ENCODE measurements at regions not wholly inside any gene's neighbourhood (a gene's known extent, or its start where the extent isn't known, plus 50 kb on each side); places are given as distances from the start of the nearest gene placed in this dataset.

DNA sequence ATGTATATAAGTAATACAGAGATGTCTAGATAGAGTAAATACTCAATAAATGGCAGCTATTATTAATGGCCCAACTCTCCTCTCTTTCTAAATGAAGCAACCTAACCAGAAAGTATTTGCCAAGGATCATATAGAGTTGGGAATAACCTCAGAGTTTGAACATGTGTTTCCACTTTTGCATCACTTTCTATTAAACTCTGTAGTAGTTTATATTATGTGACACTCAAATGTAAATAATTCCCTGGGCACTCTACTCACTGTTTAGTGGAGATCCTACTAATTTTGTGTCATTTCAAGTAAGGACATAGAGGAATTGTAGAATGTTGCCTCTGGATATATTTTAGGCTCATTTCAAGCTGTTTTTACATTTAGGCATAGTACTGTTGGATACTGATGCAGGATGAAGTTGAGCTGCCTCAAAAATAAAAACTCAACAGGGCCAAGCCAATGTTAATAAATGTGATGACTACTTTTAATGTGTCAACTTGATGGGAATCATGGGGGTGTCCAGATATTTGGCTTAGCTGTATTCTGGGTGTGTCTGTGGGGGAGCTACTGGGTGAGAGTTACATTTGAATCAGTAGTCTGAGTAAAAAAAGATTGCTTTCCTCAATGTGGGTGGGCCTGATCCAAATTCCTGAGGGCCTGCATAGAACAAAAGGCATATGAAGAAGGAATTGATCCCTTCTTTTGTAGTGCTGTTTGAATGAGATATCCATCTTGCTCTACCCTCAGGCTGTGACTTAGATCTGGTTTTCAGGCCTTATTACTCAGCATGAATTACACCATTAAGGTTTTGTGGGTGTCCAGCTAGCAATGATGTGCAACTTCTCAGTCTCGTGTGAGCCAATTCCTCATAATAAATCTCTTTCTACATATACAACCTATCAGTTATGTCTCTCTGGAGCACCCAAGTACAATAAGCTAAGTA lies 1368.2 kb downstream of the STIM2 start:
- TF ChIP-seq, protein P1, sequence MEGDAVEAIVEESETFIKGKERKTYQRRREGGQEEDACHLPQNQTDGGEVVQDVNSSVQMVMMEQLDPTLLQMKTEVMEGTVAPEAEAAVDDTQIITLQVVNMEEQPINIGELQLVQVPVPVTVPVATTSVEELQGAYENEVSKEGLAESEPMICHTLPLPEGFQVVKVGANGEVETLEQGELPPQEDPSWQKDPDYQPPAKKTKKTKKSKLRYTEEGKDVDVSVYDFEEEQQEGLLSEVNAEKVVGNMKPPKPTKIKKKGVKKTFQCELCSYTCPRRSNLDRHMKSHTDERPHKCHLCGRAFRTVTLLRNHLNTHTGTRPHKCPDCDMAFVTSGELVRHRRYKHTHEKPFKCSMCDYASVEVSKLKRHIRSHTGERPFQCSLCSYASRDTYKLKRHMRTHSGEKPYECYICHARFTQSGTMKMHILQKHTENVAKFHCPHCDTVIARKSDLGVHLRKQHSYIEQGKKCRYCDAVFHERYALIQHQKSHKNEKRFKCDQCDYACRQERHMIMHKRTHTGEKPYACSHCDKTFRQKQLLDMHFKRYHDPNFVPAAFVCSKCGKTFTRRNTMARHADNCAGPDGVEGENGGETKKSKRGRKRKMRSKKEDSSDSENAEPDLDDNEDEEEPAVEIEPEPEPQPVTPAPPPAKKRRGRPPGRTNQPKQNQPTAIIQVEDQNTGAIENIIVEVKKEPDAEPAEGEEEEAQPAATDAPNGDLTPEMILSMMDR (IDR thresholded peaks at IDR 0.05) = no peak
- DNase-seq (no peak), FAIRE-seq (no peak), ATAC-seq (no peak)
- Histone ChIP-seq H3K4me3 (no peak overlapping the region), H3K27me3 (no peaks in the 10 kb centered on the region), H3K4me1 (no peaks in the 10 kb centered on the region), H3K9me3 (no peaks in the 10 kb centered on the region), H3K36me3 (no peaks in the 10 kb centered on the region), H3K27ac (no peak overlapping the region)
- 41 to 51% methylated on average over 1 of the region's 1 CpG for WGBS, 2 donors
- intact Hi-C loops (cut with DNase I) = no loop called here

DNA sequence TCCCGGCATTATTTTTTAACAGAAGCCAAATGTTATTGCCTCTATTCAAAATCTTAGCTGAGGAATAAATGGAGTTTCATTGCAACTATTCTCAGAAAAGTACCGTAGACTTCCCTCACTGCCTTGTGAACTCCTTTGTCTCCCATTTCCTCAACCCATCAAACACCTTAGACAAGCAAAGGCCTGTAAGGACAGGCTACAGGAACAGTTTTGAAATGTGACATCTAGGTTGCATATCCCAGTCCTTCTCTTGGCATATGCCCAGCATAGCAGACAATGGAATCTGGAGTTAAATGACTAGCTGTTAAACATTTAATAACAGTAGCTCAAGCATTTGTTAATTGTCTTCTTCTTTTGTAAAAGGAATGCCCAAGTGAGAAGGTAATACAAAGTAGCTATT lies 1371.7 kb downstream of the STIM2 start:
- Histone ChIP-seq H3K9me3 (no peaks in the 10 kb centered on the region), H3K27ac (no peak overlapping the region), H3K4me1 (no peaks in the 10 kb centered on the region), H3K36me3 (no peaks in the 10 kb centered on the region), H3K27me3 (no peaks in the 10 kb centered on the region), H3K4me3 (no peak overlapping the region)
- no peak for DNase-seq
- FAIRE-seq = no peak
- 65 to 70% methylated on average over 2 of the region's 2 CpGs for WGBS, 2 donors
- TF ChIP-seq, protein P1 (IDR thresholded peaks at IDR 0.05) = no peak
- no peak for ATAC-seq
- intact Hi-C loops (cut with DNase I) = no loop called here

DNA sequence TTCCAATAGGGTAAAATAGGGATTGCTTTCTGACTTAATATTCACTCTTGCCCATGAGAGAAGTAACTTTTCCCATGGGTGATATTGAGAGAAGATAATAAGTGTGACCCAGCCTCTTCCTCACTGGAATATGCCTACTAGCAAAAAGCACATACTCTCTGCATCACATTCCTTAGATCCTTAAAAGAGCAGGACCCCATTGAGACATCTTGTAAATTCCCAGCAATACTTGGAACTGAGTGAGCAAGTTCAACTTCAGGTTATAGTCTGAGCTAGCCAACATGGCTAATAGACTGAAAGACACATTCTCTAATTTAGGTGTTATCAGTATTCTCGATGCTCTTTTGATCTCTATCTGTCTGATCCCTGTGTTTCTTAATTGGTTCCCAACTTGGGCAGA lies 1372.3 kb downstream of the STIM2 start:
- Histone ChIP-seq H3K4me1 (no peaks in the 10 kb centered on the region), H3K9me3 (no peaks in the 10 kb centered on the region), H3K27ac (no peak overlapping the region), H3K36me3 (no peaks in the 10 kb centered on the region), H3K27me3 (no peaks in the 10 kb centered on the region), H3K4me3 (no peak overlapping the region)
- FAIRE-seq (no peak), ATAC-seq (no peak), DNase-seq (no peak)
- 23 to 48% methylated on average over 1 of the region's 1 CpG for WGBS, 2 donors
- intact Hi-C loops (cut with DNase I) = no loop called here
- TF ChIP-seq, protein P1 (IDR thresholded peaks at IDR 0.05) = no peak

DNA sequence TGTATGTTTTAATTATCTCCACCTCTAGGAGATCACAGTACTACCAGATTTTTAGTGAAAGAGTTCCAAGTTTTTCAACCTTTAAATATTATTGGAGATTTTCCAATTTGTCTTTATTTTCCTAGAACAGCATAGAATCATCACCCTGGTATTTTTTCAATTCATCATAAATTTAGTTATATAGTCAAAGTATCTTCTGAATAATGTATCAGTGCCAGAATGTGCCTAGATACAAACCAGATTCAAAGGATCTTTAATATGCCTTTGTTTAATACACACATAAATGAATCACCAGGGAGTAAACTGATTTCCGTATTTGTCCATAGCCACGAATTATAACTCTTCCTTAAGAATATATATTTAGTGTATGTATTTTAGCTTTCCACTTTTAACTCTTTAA lies 1373.1 kb downstream of the STIM2 start:
- FAIRE-seq = no peak
- H3K27me3 ChIP-seq = no peaks in the 10 kb centered on the region
- no peak for ATAC-seq
- 41 to 54% methylated on average over 2 of the region's 2 CpGs for WGBS, 2 donors
- no peak overlapping the region for H3K4me3 ChIP-seq
- no peaks in the 10 kb centered on the region for H3K4me1 ChIP-seq
- TF ChIP-seq, protein P1 (IDR thresholded peaks at IDR 0.05) = no peak
- no peak for DNase-seq
- no peaks in the 10 kb centered on the region for H3K9me3 ChIP-seq
- H3K36me3 ChIP-seq = no peaks in the 10 kb centered on the region
- intact Hi-C loops (cut with DNase I) = no loop called here
- H3K27ac ChIP-seq = no peak overlapping the region

DNA sequence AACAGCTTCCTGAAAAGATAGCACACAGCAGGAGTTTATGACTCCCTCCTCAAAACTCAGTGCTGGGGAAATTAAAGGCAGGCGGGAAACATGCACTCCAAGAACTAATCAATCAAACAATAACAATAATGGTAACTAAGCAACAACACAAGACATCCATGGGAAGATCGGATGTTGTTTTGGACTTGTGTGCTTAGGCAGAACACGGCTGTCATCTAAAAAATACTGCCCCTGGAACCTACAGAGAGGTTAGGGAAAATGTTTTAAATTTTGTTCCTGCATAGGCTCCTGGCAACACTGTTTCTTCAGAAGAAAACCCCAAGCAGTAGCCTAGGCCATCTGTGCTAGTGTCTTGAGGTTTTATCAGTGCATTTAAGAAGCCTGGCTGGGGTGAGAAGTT lies 1378.2 kb downstream of the STIM2 start:
- H3K36me3 ChIP-seq = no peaks in the 10 kb centered on the region
- no peak for ATAC-seq
- WGBS, 2 donors = 26 to 31% methylated on average over 3 of the region's 3 CpGs
- no peaks in the 10 kb centered on the region for H3K9me3 ChIP-seq
- no peak for FAIRE-seq
- H3K27ac ChIP-seq = no peak overlapping the region
- intact Hi-C loops (cut with DNase I) = no loop called here
- no peaks in the 10 kb centered on the region for H3K27me3 ChIP-seq
- no peaks in the 10 kb centered on the region for H3K4me1 ChIP-seq
- no peak overlapping the region for H3K4me3 ChIP-seq
- no peak for DNase-seq
- TF ChIP-seq, protein P1 (IDR thresholded peaks at IDR 0.05) = no peak
